ENCODE measurements at regions not wholly inside any gene's neighbourhood (a gene's known extent, or its start where the extent isn't known, plus 50 kb on each side); places are given as distances from the start of the nearest gene placed in this dataset.

DNA sequence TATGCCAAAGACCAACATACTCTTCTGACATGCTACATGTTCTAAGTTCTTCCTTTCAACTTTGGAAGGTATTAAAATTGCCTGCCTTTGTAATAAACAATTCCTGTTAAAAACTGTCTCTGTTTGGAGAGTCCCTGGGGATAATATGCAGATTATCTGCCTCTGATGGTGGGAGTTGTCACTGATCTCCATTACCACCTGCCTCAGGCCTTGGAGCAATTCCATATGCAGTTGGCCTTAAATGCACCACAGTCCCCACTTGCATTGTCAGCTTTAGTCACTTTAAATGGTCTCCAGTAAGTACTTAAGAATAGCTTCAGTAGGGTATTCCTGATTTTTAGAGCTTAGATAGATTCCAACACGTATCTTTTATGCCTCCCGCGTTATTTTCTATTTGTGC, 121.1 kb upstream of the GOLIM4 start:
- H2AFZ ChIP-seq (ENCODE audit: low read depth, low read length, severe bottlenecking) = no peak overlapping the region
- H3K9me3 ChIP-seq (ENCODE audit: insufficient read depth, low read length) = no peaks in the 10 kb centered on the region
- H3F3A ChIP-seq (ENCODE audit: insufficient read depth) = no peaks in the 10 kb centered on the region
- no peak overlapping the region for H3K9ac ChIP-seq (ENCODE audit: low read length)
- no peaks in the 10 kb centered on the region for H3K79me2 ChIP-seq (ENCODE audit: insufficient read depth, low read length)
- H3K27me3 ChIP-seq (ENCODE audit: low read length) = no peaks in the 10 kb centered on the region
- H3K36me3 ChIP-seq (ENCODE audit: low read length) = no peaks in the 10 kb centered on the region
- no peak overlapping the region for H3K27ac ChIP-seq (ENCODE audit: low read depth, low read length)
- H3K9me2 ChIP-seq (replicated peaks; ENCODE audit: insufficient read depth, low read length) = no peaks in the 10 kb centered on the region
- H3K4me3 ChIP-seq (ENCODE audit: insufficient read depth, low read length, poor library complexity, severe bottlenecking) = no peak overlapping the region
- H4K20me1 ChIP-seq (ENCODE audit: low read depth, low read length) = no peaks in the 10 kb centered on the region
- no peak overlapping the region for H3K4me2 ChIP-seq (ENCODE audit: low read depth, low read length, poor library complexity, severe bottlenecking)
- no peak for TF ChIP-seq EZH2phosphoT487 (conservative IDR thresholded peaks at IDR 0.05; ENCODE audit: low read length)
- TF ChIP-seq, protein P1, sequence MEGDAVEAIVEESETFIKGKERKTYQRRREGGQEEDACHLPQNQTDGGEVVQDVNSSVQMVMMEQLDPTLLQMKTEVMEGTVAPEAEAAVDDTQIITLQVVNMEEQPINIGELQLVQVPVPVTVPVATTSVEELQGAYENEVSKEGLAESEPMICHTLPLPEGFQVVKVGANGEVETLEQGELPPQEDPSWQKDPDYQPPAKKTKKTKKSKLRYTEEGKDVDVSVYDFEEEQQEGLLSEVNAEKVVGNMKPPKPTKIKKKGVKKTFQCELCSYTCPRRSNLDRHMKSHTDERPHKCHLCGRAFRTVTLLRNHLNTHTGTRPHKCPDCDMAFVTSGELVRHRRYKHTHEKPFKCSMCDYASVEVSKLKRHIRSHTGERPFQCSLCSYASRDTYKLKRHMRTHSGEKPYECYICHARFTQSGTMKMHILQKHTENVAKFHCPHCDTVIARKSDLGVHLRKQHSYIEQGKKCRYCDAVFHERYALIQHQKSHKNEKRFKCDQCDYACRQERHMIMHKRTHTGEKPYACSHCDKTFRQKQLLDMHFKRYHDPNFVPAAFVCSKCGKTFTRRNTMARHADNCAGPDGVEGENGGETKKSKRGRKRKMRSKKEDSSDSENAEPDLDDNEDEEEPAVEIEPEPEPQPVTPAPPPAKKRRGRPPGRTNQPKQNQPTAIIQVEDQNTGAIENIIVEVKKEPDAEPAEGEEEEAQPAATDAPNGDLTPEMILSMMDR (IDR thresholded peaks at IDR 0.05; ENCODE audit: insufficient read depth, low read length, poor library complexity, severe bottlenecking) = no peak

GRCh38 chr3:168213920-168214319, 118.2 kb upstream of the GOLIM4 start:
- H3F3A ChIP-seq (ENCODE audit: insufficient read depth) = no peaks in the 10 kb centered on the region
- H3K79me2 ChIP-seq (ENCODE audit: insufficient read depth, low read length) = no peaks in the 10 kb centered on the region
- no peaks in the 10 kb centered on the region for H3K9me2 ChIP-seq (replicated peaks; ENCODE audit: insufficient read depth, low read length)
- H3K36me3 ChIP-seq (ENCODE audit: low read length) = no peaks in the 10 kb centered on the region
- peak overlapping the region; percentile 6 for H3K4me2 ChIP-seq (ENCODE audit: low read depth, low read length, poor library complexity, severe bottlenecking)
- H3K27ac ChIP-seq (ENCODE audit: low read depth, low read length) = no peak overlapping the region
- H4K20me1 ChIP-seq (ENCODE audit: low read depth, low read length) = no peaks in the 10 kb centered on the region
- H2AFZ ChIP-seq (ENCODE audit: low read depth, low read length, severe bottlenecking) = no peak overlapping the region
- H3K4me3 ChIP-seq (ENCODE audit: insufficient read depth, low read length, poor library complexity, severe bottlenecking) = no peak overlapping the region
- no peaks in the 10 kb centered on the region for H3K9me3 ChIP-seq (ENCODE audit: insufficient read depth, low read length)
- H3K9ac ChIP-seq (ENCODE audit: low read length) = no peak overlapping the region
- no peaks in the 10 kb centered on the region for H3K27me3 ChIP-seq (ENCODE audit: low read length)
- TF ChIP-seq EZH2phosphoT487 (conservative IDR thresholded peaks at IDR 0.05; ENCODE audit: low read length) = no peak
- TF ChIP-seq, protein P1 (IDR thresholded peaks at IDR 0.05; ENCODE audit: insufficient read depth, low read length, poor library complexity, severe bottlenecking) = no peak

GRCh38 chr3:168212664-168213285, 117.1 kb upstream of the GOLIM4 start:
- Histone ChIP-seq H3K4me2 (ENCODE audit: low read depth, low read length, poor library complexity, severe bottlenecking) (no peak overlapping the region), H3K4me3 (ENCODE audit: insufficient read depth, low read length, poor library complexity, severe bottlenecking) (no peak overlapping the region), H3K9me2 (replicated peaks; ENCODE audit: insufficient read depth, low read length) (no peaks in the 10 kb centered on the region), H3K36me3 (ENCODE audit: low read length) (no peaks in the 10 kb centered on the region), H3K9ac (ENCODE audit: low read length) (no peak overlapping the region), H3K79me2 (ENCODE audit: insufficient read depth, low read length) (no peaks in the 10 kb centered on the region), H3K27me3 (ENCODE audit: low read length) (no peaks in the 10 kb centered on the region), H2AFZ (ENCODE audit: low read depth, low read length, severe bottlenecking) (no peak overlapping the region), H3K27ac (ENCODE audit: low read depth, low read length) (no peak overlapping the region), H3F3A (ENCODE audit: insufficient read depth) (peaks cover 4% of the 10 kb centered on the region; the same call in 1 of the 2 replicates), H3K9me3 (ENCODE audit: insufficient read depth, low read length) (no peaks in the 10 kb centered on the region), H4K20me1 (ENCODE audit: low read depth, low read length) (no peaks in the 10 kb centered on the region)
- TF ChIP-seq, protein P1 (IDR thresholded peaks at IDR 0.05; ENCODE audit: insufficient read depth, low read length, poor library complexity, severe bottlenecking) = no peak
- no peak for TF ChIP-seq EZH2phosphoT487 (conservative IDR thresholded peaks at IDR 0.05; ENCODE audit: low read length)
